Esophagus muscularis mucosa (tissue), 3 donors: ENCODE measurements at regions not wholly inside any gene's neighbourhood (a gene's known extent, or its start where the extent isn't known, plus 50 kb on each side); places are given as distances from the start of the nearest gene placed in this dataset.

ENCODE experiments used
- CTCF ChIP-seq, 3 experiments: fragments of 200-600 bp in 2 of 3; fragments of 450-650 bp in 1 of 3; sonication (generic) in 2 of 3; IDR thresholded peaks; one replicate each; pipeline ENCODE4 v1.5.1; 2017 to 2019; ENCODE audit warnings: antibody characterized with exemption in 3 of 3, mild to moderate bottlenecking in 2 of 3, moderate library complexity in 1 of 3
- POLR2AphosphoS5 ChIP-seq, 2 donors: sonication (generic); formaldehyde crosslinking; IDR thresholded peaks; one replicate each; pipeline ENCODE4 v1.6.1; 2017; ENCODE audit warnings: antibody characterized with exemption in 2 of 2

- TF ChIP-seq CTCF (IDR thresholded peaks at IDR 0.05) = no peak
- TF ChIP-seq POLR2AphosphoS5 (IDR thresholded peaks at IDR 0.05) = no peak
Observed at GRCh38 chr12:40502322-40502721, 189.9 kb upstream of the CNTN1 start.
